CD4-positive, alpha-beta T cell (primary cell): ENCODE measurements at regions not wholly inside any gene's neighbourhood (a gene's known extent, or its start where the extent isn't known, plus 50 kb on each side); places are given as distances from the start of the nearest gene placed in this dataset.

Experiments
- ATAC-seq: fragments of 200-7000 bp; cut with Tn5 transposase; one replicate; pipeline ENCODE4 v1.10.0; 2022; ENCODE audit warnings: mild to moderate bottlenecking; ENCODE audit not compliant: poor library complexity
- CTCF ChIA-PET: fragments of 350-600 bp; sonication (Branson Sonifier 250); formaldehyde crosslinking; loops from one replicate; lab custom pipeline; 2021; ENCODE audit warnings: antibody characterized with exemption, inconsistent platforms; lab: Charles Lee
- POLR2A ChIA-PET: fragments of 350-600 bp; sonication (Branson Sonifier 250); formaldehyde crosslinking; loops from one replicate; lab custom pipeline; 2021; ENCODE audit warnings: antibody characterized with exemption, inconsistent platforms; lab: Charles Lee
- DNase-seq, 14 experiments: peaks; one replicate each; pipeline ENCODE4 v3.0.0-alpha.2; 2013 to 2020; ENCODE audit warnings: mixed read lengths in 2 of 14
- H3K27ac ChIP-seq, 2 donors: one replicate each; pipeline versions ENCODE4 v1.5.1 to v1.7.0; 2013; ENCODE audit warnings: low read length in 2 of 2, low read depth in 1 of 2, mild to moderate bottlenecking in 1 of 2
- H3K27me3 ChIP-seq, 2 experiments: 1 replicate in 1 of 2; 2 replicates in 1 of 2; pipeline versions ENCODE4 v1.6.1 to v1.7.0; 2013; ENCODE audit warnings: low read length in 2 of 2, control low read depth in 1 of 2, mild to moderate bottlenecking in 1 of 2, moderate library complexity in 1 of 2; ENCODE audit not compliant: insufficient read depth in 2 of 2, control insufficient read depth in 1 of 2
- H3K36me3 ChIP-seq: one replicate; pipeline ENCODE4 v1.6.1; 2013; ENCODE audit warnings: low read length, control low read depth; ENCODE audit not compliant: insufficient read depth
- H3K4me1 ChIP-seq: one replicate; pipeline ENCODE4 v1.6.1; 2013; ENCODE audit warnings: low read length, control low read depth; ENCODE audit not compliant: insufficient read depth
- H3K4me3 ChIP-seq: one replicate; pipeline ENCODE4 v1.5.1; 2013; ENCODE audit warnings: mild to moderate bottlenecking, low read length, moderate library complexity
- H3K9me3 ChIP-seq, 2 experiments: 1 replicate in 1 of 2; 2 replicates in 1 of 2; pipeline versions ENCODE4 v1.6.1 to v1.7.0; 2013; ENCODE audit warnings: low read length in 2 of 2, mild to moderate bottlenecking in 2 of 2, control low read depth in 1 of 2, moderate library complexity in 1 of 2; ENCODE audit not compliant: control insufficient read depth in 1 of 2, insufficient read depth in 1 of 2
- H3K27ac Mint-ChIP-seq: one replicate; pipeline ENCODE4 v1.8.0; 2020; ENCODE audit warnings: mixed read lengths
- H3K27me3 Mint-ChIP-seq: one replicate; pipeline ENCODE4 v1.8.0; 2021; ENCODE audit warnings: mixed read lengths
- H3K36me3 Mint-ChIP-seq: one replicate; pipeline ENCODE4 v1.8.0; 2021; ENCODE audit warnings: low read depth, mixed read lengths
- H3K4me1 Mint-ChIP-seq: one replicate; pipeline ENCODE4 v1.8.0; 2021; ENCODE audit warnings: low read depth, mixed read lengths
- H3K4me3 Mint-ChIP-seq: one replicate; pipeline ENCODE4 v1.8.0; 2020; ENCODE audit warnings: mild to moderate bottlenecking, mixed read lengths
- H3K9me3 Mint-ChIP-seq: one replicate; pipeline ENCODE4 v1.8.0; 2020; ENCODE audit warnings: mixed read lengths
- CTCF ChIP-seq: fragments of 200-600 bp; IDR thresholded peaks from one replicate; pipeline ENCODE4 v1.8.0; 2022; ENCODE audit warnings: antibody characterized with exemption, mild to moderate bottlenecking
- intact Hi-C, 2 experiments: fragments of 100-400 bp; cut with DNase I in 1 of 2; cut with micrococcal nuclease in 1 of 2; formaldehyde crosslinking; loops; one replicate each; pipeline versions ENCODE4 v1.15.1 to v1.9.0; 2023 to 2025; cut with DNase I, micrococcal nuclease

GRCh38 chr5:105453216-105453807 is 1890.7 kb upstream of the NUDT12 start:
- H3K4me1 Mint-ChIP-seq = no peaks in the 10 kb centered on the region
- no peaks in the 10 kb centered on the region for H3K27me3 Mint-ChIP-seq
- H3K9me3 Mint-ChIP-seq = peaks cover 18% of the 10 kb centered on the region
- DNase-seq (no peak), ATAC-seq (no peak)
- Histone ChIP-seq H3K27ac (no peak overlapping the region), H3K4me1 (no peaks in the 10 kb centered on the region), H3K4me3 (no peak overlapping the region), H3K36me3 (no peaks in the 10 kb centered on the region), H3K9me3 (no peaks in the 10 kb centered on the region), H3K27me3 (no peaks in the 10 kb centered on the region)
- CTCF ChIA-PET = no interaction called here
- H3K27ac Mint-ChIP-seq = no peak overlapping the region
- H3K4me3 Mint-ChIP-seq = no peak overlapping the region
- H3K36me3 Mint-ChIP-seq = no peaks in the 10 kb centered on the region
- no peak for TF ChIP-seq CTCF
- intact Hi-C loops = no loop called here
- POLR2A ChIA-PET = no interaction called here

GRCh38 chr5:105448271-105448670 is 1885.7 kb upstream of the NUDT12 start:
- peaks cover 0 to 3% of the 10 kb centered on the region in 2 experiments for H3K9me3 ChIP-seq
- Mint-ChIP-seq H3K36me3 (no peaks in the 10 kb centered on the region), H3K4me3 (no peak overlapping the region), H3K27ac (no peak overlapping the region), H3K4me1 (no peaks in the 10 kb centered on the region), H3K9me3 (peaks cover 23% of the 10 kb centered on the region), H3K27me3 (no peaks in the 10 kb centered on the region)
- H3K4me1 ChIP-seq = no peaks in the 10 kb centered on the region
- ATAC-seq (no peak), DNase-seq (no peak)
- ChIA-PET CTCF (no interaction called here), POLR2A (no interaction called here)
- TF ChIP-seq CTCF = no peak
- no peaks in the 10 kb centered on the region for H3K27me3 ChIP-seq
- intact Hi-C loops = no loop called here
- no peak overlapping the region for H3K4me3 ChIP-seq
- H3K36me3 ChIP-seq = no peaks in the 10 kb centered on the region
- H3K27ac ChIP-seq = no peak overlapping the region

- no peak overlapping the region for H3K27ac ChIP-seq
- no peaks in the 10 kb centered on the region for H3K27me3 ChIP-seq
- no peaks in the 10 kb centered on the region for H3K4me1 ChIP-seq
- H3K4me3 ChIP-seq = no peak overlapping the region
- Mint-ChIP-seq H3K4me1 (no peaks in the 10 kb centered on the region), H3K9me3 (peaks cover 20% of the 10 kb centered on the region), H3K4me3 (no peak overlapping the region), H3K27ac (no peak overlapping the region), H3K27me3 (no peaks in the 10 kb centered on the region), H3K36me3 (no peaks in the 10 kb centered on the region)
- TF ChIP-seq CTCF = no peak
- H3K36me3 ChIP-seq = no peaks in the 10 kb centered on the region
- no peak for DNase-seq
- H3K9me3 ChIP-seq = no peaks in the 10 kb centered on the region
- ChIA-PET POLR2A (no interaction called here), CTCF (no interaction called here)
- ATAC-seq = no peak
- intact Hi-C loops = no loop called here
These were observed 1867.9 kb upstream of the NUDT12 start for GRCh38 chr5:105430516-105430915.
